ENCODE measurements at regions not wholly inside any gene's neighbourhood (a gene's known extent, or its start where the extent isn't known, plus 50 kb on each side); places are given as distances from the start of the nearest gene placed in this dataset.
"Not testable (repeated sequence)": the region's sequence is repeated elsewhere in the genome, so short reads cannot be mapped to it uniquely, and the experiment has no call there.

GRCh38 chr7:112986256-112987031, 100.2 kb downstream of the GPR85 start:
- H3K36me3 ChIP-seq (ENCODE audit: control insufficient read depth, insufficient read depth, low read length), result no peaks in the 10 kb centered on the region
- H3K18ac ChIP-seq (ENCODE audit: low read length), result no peak overlapping the region
- H4K8ac ChIP-seq (ENCODE audit: low read depth, low read length), result no peak overlapping the region
- no peak overlapping the region for H2BK5ac ChIP-seq (ENCODE audit: low read length)
- WGBS (ENCODE audit: extremely low coverage, insufficient coverage, low lambda C conversion rate), result no CpG with 5 or more reads among the region's 3 CpGs
- no peak overlapping the region for H3K4me2 ChIP-seq (ENCODE audit: low read length)
- no peaks in the 10 kb centered on the region for H3K27me3 ChIP-seq (ENCODE audit: insufficient read depth, low read length, poor library complexity)
- no peaks in the 10 kb centered on the region for H3K4me1 ChIP-seq (ENCODE audit: control insufficient read depth, low read depth, low read length)
- no peak overlapping the region for H3K4ac ChIP-seq (ENCODE audit: low read depth, low read length)
- no peak overlapping the region for H2BK120ac ChIP-seq (ENCODE audit: low read depth, low read length)
- no peak overlapping the region for H4K5ac ChIP-seq (ENCODE audit: low read length)
- no peak overlapping the region for H2BK15ac ChIP-seq (replicated peaks; ENCODE audit: low read depth)
- no peaks in the 10 kb centered on the region for H3K79me2 ChIP-seq (ENCODE audit: control insufficient read depth, insufficient read depth, low read length)
- no peak overlapping the region for H3K9ac ChIP-seq (ENCODE audit: low read length)
- H3K56ac ChIP-seq (ENCODE audit: low read length), result no peak overlapping the region
- H2AK5ac ChIP-seq (ENCODE audit: low read length), result no peak overlapping the region
- no peak for DNase-seq
- H3K79me1 ChIP-seq (ENCODE audit: low read length), result no peaks in the 10 kb centered on the region
- no peak overlapping the region for H3K4me3 ChIP-seq (ENCODE audit: low read length)
- H3K27ac ChIP-seq (ENCODE audit: low read depth, low read length), result no peak overlapping the region
- no peak overlapping the region for H3K23ac ChIP-seq (ENCODE audit: low read length)

GRCh38 chr7:112985377-112985987, 101.1 kb downstream of the GPR85 start:
- Histone ChIP-seq H3K4me3 (ENCODE audit: low read length) (no peak overlapping the region), H3K4me2 (ENCODE audit: low read length) (no peak overlapping the region), H2BK5ac (ENCODE audit: low read length) (no peak overlapping the region), H2BK120ac (ENCODE audit: low read depth, low read length) (no peak overlapping the region), H3K79me1 (ENCODE audit: low read length) (no peaks in the 10 kb centered on the region), H3K56ac (ENCODE audit: low read length) (no peak overlapping the region), H3K27me3 (ENCODE audit: insufficient read depth, low read length, poor library complexity) (no peaks in the 10 kb centered on the region), H3K18ac (ENCODE audit: low read length) (no peak overlapping the region), H3K4ac (ENCODE audit: low read depth, low read length) (no peak overlapping the region), H3K4me1 (ENCODE audit: control insufficient read depth, low read depth, low read length) (no peaks in the 10 kb centered on the region), H3K36me3 (ENCODE audit: control insufficient read depth, insufficient read depth, low read length) (no peaks in the 10 kb centered on the region), H3K23ac (ENCODE audit: low read length) (no peak overlapping the region), H2AK5ac (ENCODE audit: low read length) (no peak overlapping the region), H4K8ac (ENCODE audit: low read depth, low read length) (no peak overlapping the region), H3K27ac (ENCODE audit: low read depth, low read length) (no peak overlapping the region), H3K79me2 (ENCODE audit: control insufficient read depth, insufficient read depth, low read length) (no peaks in the 10 kb centered on the region), H4K5ac (ENCODE audit: low read length) (no peak overlapping the region), H2BK15ac (replicated peaks; ENCODE audit: low read depth) (no peak overlapping the region), H3K9ac (ENCODE audit: low read length) (no peak overlapping the region)
- no CpG with 5 or more reads among the region's 9 CpGs for WGBS (ENCODE audit: extremely low coverage, insufficient coverage, low lambda C conversion rate)
- peak; percentile 16 for DNase-seq

- Histone ChIP-seq H3K56ac (ENCODE audit: low read length) (no peak overlapping the region), H3K27me3 (ENCODE audit: insufficient read depth, low read length, poor library complexity) (no peaks in the 10 kb centered on the region), H4K5ac (ENCODE audit: low read length) (no peak overlapping the region), H2BK5ac (ENCODE audit: low read length) (no peak overlapping the region), H2BK15ac (replicated peaks; ENCODE audit: low read depth) (no peak overlapping the region), H3K79me2 (ENCODE audit: control insufficient read depth, insufficient read depth, low read length) (no peaks in the 10 kb centered on the region), H3K4me2 (ENCODE audit: low read length) (no peak overlapping the region), H4K8ac (ENCODE audit: low read depth, low read length) (no peak overlapping the region), H3K4ac (ENCODE audit: low read depth, low read length) (no peak overlapping the region), H3K36me3 (ENCODE audit: control insufficient read depth, insufficient read depth, low read length) (no peaks in the 10 kb centered on the region), H2AK5ac (ENCODE audit: low read length) (no peak overlapping the region), H2BK120ac (ENCODE audit: low read depth, low read length) (no peak overlapping the region), H3K23ac (ENCODE audit: low read length) (no peak overlapping the region), H3K4me1 (ENCODE audit: control insufficient read depth, low read depth, low read length) (no peaks in the 10 kb centered on the region), H3K27ac (ENCODE audit: low read depth, low read length) (no peak overlapping the region), H3K4me3 (ENCODE audit: low read length) (no peak overlapping the region), H3K18ac (ENCODE audit: low read length) (no peak overlapping the region), H3K9ac (ENCODE audit: low read length) (no peak overlapping the region), H3K79me1 (ENCODE audit: low read length) (no peaks in the 10 kb centered on the region)
- no CpG with 5 or more reads among the region's 1 CpG for WGBS (ENCODE audit: extremely low coverage, insufficient coverage, low lambda C conversion rate)
- no peak for DNase-seq
Observed at GRCh38 chr7:112982441-112983063, 104.1 kb downstream of the GPR85 start.

GRCh38 chr7:112981966-112982365, 104.7 kb downstream of the GPR85 start:
- H2AK5ac ChIP-seq (ENCODE audit: low read length), result no peak overlapping the region
- no peaks in the 10 kb centered on the region for H3K36me3 ChIP-seq (ENCODE audit: control insufficient read depth, insufficient read depth, low read length)
- no peak overlapping the region for H3K56ac ChIP-seq (ENCODE audit: low read length)
- H3K79me1 ChIP-seq (ENCODE audit: low read length), result no peaks in the 10 kb centered on the region
- H3K18ac ChIP-seq (ENCODE audit: low read length), result no peak overlapping the region
- no peak overlapping the region for H3K9ac ChIP-seq (ENCODE audit: low read length)
- no peaks in the 10 kb centered on the region for H3K4me1 ChIP-seq (ENCODE audit: control insufficient read depth, low read depth, low read length)
- no CpG with 5 or more reads among the region's 1 CpG for WGBS (ENCODE audit: extremely low coverage, insufficient coverage, low lambda C conversion rate)
- H2BK120ac ChIP-seq (ENCODE audit: low read depth, low read length), result no peak overlapping the region
- no peak overlapping the region for H3K4me3 ChIP-seq (ENCODE audit: low read length)
- no peak overlapping the region for H4K8ac ChIP-seq (ENCODE audit: low read depth, low read length)
- no peak overlapping the region for H2BK5ac ChIP-seq (ENCODE audit: low read length)
- no peak overlapping the region for H2BK15ac ChIP-seq (replicated peaks; ENCODE audit: low read depth)
- H3K27me3 ChIP-seq (ENCODE audit: insufficient read depth, low read length, poor library complexity), result no peaks in the 10 kb centered on the region
- H3K4ac ChIP-seq (ENCODE audit: low read depth, low read length), result no peak overlapping the region
- no peaks in the 10 kb centered on the region for H3K79me2 ChIP-seq (ENCODE audit: control insufficient read depth, insufficient read depth, low read length)
- no peak overlapping the region for H4K5ac ChIP-seq (ENCODE audit: low read length)
- no peak overlapping the region for H3K4me2 ChIP-seq (ENCODE audit: low read length)
- no peak overlapping the region for H3K27ac ChIP-seq (ENCODE audit: low read depth, low read length)
- DNase-seq, result no peak
- H3K23ac ChIP-seq (ENCODE audit: low read length), result no peak overlapping the region

- H3K18ac ChIP-seq (ENCODE audit: low read length); H3K79me1 ChIP-seq (ENCODE audit: low read length): not testable (repeated sequence)
- WGBS (ENCODE audit: extremely low coverage, insufficient coverage, low lambda C conversion rate), result no CpG with 5 or more reads among the region's 3 CpGs
Observed at GRCh38 chr7:112979055-112979454, 107.6 kb downstream of the GPR85 start.

More at GRCh38 chr7:112979055-112979454, 107.6 kb downstream of the GPR85 start:
- H3K56ac ChIP-seq (ENCODE audit: low read length); DNase-seq; H2BK15ac ChIP-seq (replicated peaks; ENCODE audit: low read depth); H3K23ac ChIP-seq (ENCODE audit: low read length); H4K8ac ChIP-seq (ENCODE audit: low read depth, low read length); H4K5ac ChIP-seq (ENCODE audit: low read length); H2BK5ac ChIP-seq (ENCODE audit: low read length); H2AK5ac ChIP-seq (ENCODE audit: low read length); H3K9ac ChIP-seq (ENCODE audit: low read length); H3K27ac ChIP-seq (ENCODE audit: low read depth, low read length); H3K27me3 ChIP-seq (ENCODE audit: insufficient read depth, low read length, poor library complexity); H3K4ac ChIP-seq (ENCODE audit: low read depth, low read length); H3K4me2 ChIP-seq (ENCODE audit: low read length); H3K4me3 ChIP-seq (ENCODE audit: low read length); H3K4me1 ChIP-seq (ENCODE audit: control insufficient read depth, low read depth, low read length); H3K36me3 ChIP-seq (ENCODE audit: control insufficient read depth, insufficient read depth, low read length); H2BK120ac ChIP-seq (ENCODE audit: low read depth, low read length); H3K79me2 ChIP-seq (ENCODE audit: control insufficient read depth, insufficient read depth, low read length): not testable (repeated sequence)

All from mesendoderm (in vitro differentiated cells).